ENCODE measurements at regions not wholly inside any gene's neighbourhood (a gene's known extent, or its start where the extent isn't known, plus 50 kb on each side); places are given as distances from the start of the nearest gene placed in this dataset.
"Not testable (repeated sequence)": the region's sequence is repeated elsewhere in the genome, so short reads cannot be mapped to it uniquely, and the experiment has no call there.

GRCh38 chr18:14606546-14606945 is 63.1 kb upstream of the POTEC start:
- not testable (repeated sequence) for DNase-seq

- not testable (repeated sequence) for DNase-seq
These were observed 64.0 kb upstream of the POTEC start for GRCh38 chr18:14607360-14607759.

- DNase-seq = not testable (repeated sequence)
These were observed 69.0 kb upstream of the POTEC start for GRCh38 chr18:14612422-14612821.

- DNase-seq = not testable (repeated sequence)
These were observed 71.1 kb upstream of the POTEC start for GRCh38 chr18:14614485-14614884.

GRCh38 chr18:14627336-14627735 is 83.9 kb upstream of the POTEC start:
- not testable (repeated sequence) for DNase-seq

- DNase-seq = not testable (repeated sequence)
These were observed 85.1 kb upstream of the POTEC start for GRCh38 chr18:14628323-14628978.

GRCh38 chr18:14628979-14629325 is 85.6 kb upstream of the POTEC start:
- DNase-seq = not testable (repeated sequence)

- DNase-seq = not testable (repeated sequence)
These were observed 89.6 kb upstream of the POTEC start for GRCh38 chr18:14632976-14633375.

- DNase-seq = not testable (repeated sequence)
These were observed 94.6 kb upstream of the POTEC start for GRCh38 chr18:14638008-14638407.

- DNase-seq = peak; percentile 30
These were observed 97.7 kb upstream of the POTEC start for GRCh38 chr18:14641121-14641520.

- not testable (repeated sequence) for DNase-seq
These were observed 100.4 kb upstream of the POTEC start for GRCh38 chr18:14643715-14644290.

- DNase-seq = not testable (repeated sequence)
These were observed 54.9 kb upstream of the ANKRD30B start for GRCh38 chr18:14693051-14693450.

GRCh38 chr18:14693882-14694281 is 54.1 kb upstream of the ANKRD30B start:
- not testable (repeated sequence) for DNase-seq

GRCh38 chr18:14698006-14698405 is 50.0 kb upstream of the ANKRD30B start:
- DNase-seq = not testable (repeated sequence)

Measured in right forelimb (tissue), 1 donor.